HEK293 (cell line): ENCODE measurements at regions not wholly inside any gene's neighbourhood (a gene's known extent, or its start where the extent isn't known, plus 50 kb on each side); places are given as distances from the start of the nearest gene placed in this dataset.

Experiments used
- BCL11B ChIP-seq: fragments of 450-650 bp; formaldehyde crosslinking; IDR thresholded peaks from 2 replicates; pipeline ENCODE4 v1.5.1; 2016; ENCODE audit warnings: low read depth, missing biosample characterization, missing genetic modification characterization
- YY2 ChIP-seq: fragments of 450-650 bp; formaldehyde crosslinking; IDR thresholded peaks from 2 replicates; pipeline ENCODE4 v1.5.1; 2016; ENCODE audit warnings: missing biosample characterization, missing genetic modification characterization
- ZBTB1 ChIP-seq: fragments of 450-650 bp; formaldehyde crosslinking; IDR thresholded peaks from 2 replicates; pipeline ENCODE4 v1.5.1; 2016; ENCODE audit warnings: missing biosample characterization, missing genetic modification characterization
- ZNF239 ChIP-seq: fragments of 450-650 bp; formaldehyde crosslinking; IDR thresholded peaks from 2 replicates; pipeline ENCODE4 v1.5.1; 2016; ENCODE audit warnings: missing biosample characterization, missing genetic modification characterization
- ZNF274 ChIP-seq, 2 experiments: fragments of 200-500 bp in 1 of 2; fragments of 450-650 bp in 1 of 2; sonication (Bioruptor generic) in 1 of 2; formaldehyde crosslinking in 1 of 2; IDR thresholded peaks; 2 replicates each; pipeline versions ENCODE4 v1.5.1 to v1.6.1; 2014 to 2016; ENCODE audit warnings: borderline replicate concordance in 1 of 2, inconsistent platforms in 1 of 2, low read length in 1 of 2, missing biosample characterization in 1 of 2, missing genetic modification characterization in 1 of 2
- ZNF311 ChIP-seq: fragments of 450-650 bp; formaldehyde crosslinking; IDR thresholded peaks from 2 replicates; pipeline ENCODE4 v1.5.1; 2017; ENCODE audit warnings: missing biosample characterization, missing genetic modification characterization, borderline replicate concordance
- ZNF423 ChIP-seq: fragments of 450-650 bp; formaldehyde crosslinking; IDR thresholded peaks from 2 replicates; pipeline ENCODE4 v1.5.1; 2016; ENCODE audit warnings: missing biosample characterization, missing genetic modification characterization
- ZNF501 ChIP-seq: fragments of 450-650 bp; formaldehyde crosslinking; IDR thresholded peaks from 2 replicates; pipeline ENCODE4 v1.5.1; 2016; ENCODE audit warnings: missing biosample characterization, missing genetic modification characterization
- ZNF544 ChIP-seq: fragments of 450-650 bp; formaldehyde crosslinking; IDR thresholded peaks from 2 replicates; pipeline ENCODE4 v1.5.0; 2017; ENCODE audit warnings: missing biosample characterization, missing genetic modification characterization
- ZNF629 ChIP-seq: fragments of 450-650 bp; formaldehyde crosslinking; IDR thresholded peaks from 2 replicates; pipeline ENCODE4 v1.5.1; 2017; ENCODE audit warnings: missing biosample characterization, missing genetic modification characterization
- TF ChIP-seq, protein P1 (sequence below): fragments of 450-650 bp; formaldehyde crosslinking; IDR thresholded peaks from 2 replicates; pipeline ENCODE4; 2016; ENCODE audit warnings: missing biosample characterization, missing genetic modification characterization
- TF ChIP-seq, protein P2 (sequence below): fragments of 450-650 bp; formaldehyde crosslinking; IDR thresholded peaks from 2 replicates; pipeline ENCODE4 v1.5.1; 2016; ENCODE audit warnings: missing biosample characterization, missing genetic modification characterization
- TF ChIP-seq, protein P3 (sequence below): fragments of 450-650 bp; formaldehyde crosslinking; IDR thresholded peaks from 2 replicates; pipeline ENCODE4 v1.5.1; 2016; ENCODE audit warnings: missing biosample characterization, missing genetic modification characterization

DNA sequence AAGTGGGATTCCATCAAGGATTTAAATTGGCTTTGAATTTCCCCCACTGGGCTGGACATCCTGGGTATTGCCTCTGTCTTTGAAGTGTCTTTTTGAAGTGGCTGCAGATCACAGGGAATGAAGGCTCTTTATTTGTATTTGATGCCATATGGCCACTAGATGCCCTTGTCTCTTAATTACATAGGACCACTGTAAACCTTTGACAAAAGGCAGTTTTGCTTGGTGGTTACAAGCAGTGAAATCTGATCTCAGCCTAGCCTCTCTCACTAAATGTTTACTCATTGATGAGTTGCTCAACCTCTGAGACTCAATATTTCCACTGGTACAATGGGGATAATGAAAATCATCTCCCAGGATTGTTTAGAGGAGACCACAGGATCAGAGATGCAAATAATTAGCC is 102.2 kb downstream of the INSIG2 start:
- TF ChIP-seq, protein P1, sequence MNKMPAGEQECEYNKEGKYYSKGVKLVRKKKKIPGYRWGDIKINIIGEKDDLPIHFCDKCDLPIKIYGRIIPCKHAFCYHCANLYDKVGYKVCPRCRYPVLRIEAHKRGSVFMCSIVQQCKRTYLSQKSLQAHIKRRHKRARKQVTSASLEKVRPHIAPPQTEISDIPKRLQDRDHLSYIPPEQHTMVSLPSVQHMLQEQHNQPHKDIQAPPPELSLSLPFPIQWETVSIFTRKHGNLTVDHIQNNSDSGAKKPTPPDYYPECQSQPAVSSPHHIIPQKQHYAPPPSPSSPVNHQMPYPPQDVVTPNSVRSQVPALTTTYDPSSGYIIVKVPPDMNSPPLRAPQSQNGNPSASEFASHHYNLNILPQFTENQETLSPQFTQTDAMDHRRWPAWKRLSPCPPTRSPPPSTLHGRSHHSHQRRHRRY (tag by site-specific recombination): no peak
- TF ChIP-seq, protein P2, sequence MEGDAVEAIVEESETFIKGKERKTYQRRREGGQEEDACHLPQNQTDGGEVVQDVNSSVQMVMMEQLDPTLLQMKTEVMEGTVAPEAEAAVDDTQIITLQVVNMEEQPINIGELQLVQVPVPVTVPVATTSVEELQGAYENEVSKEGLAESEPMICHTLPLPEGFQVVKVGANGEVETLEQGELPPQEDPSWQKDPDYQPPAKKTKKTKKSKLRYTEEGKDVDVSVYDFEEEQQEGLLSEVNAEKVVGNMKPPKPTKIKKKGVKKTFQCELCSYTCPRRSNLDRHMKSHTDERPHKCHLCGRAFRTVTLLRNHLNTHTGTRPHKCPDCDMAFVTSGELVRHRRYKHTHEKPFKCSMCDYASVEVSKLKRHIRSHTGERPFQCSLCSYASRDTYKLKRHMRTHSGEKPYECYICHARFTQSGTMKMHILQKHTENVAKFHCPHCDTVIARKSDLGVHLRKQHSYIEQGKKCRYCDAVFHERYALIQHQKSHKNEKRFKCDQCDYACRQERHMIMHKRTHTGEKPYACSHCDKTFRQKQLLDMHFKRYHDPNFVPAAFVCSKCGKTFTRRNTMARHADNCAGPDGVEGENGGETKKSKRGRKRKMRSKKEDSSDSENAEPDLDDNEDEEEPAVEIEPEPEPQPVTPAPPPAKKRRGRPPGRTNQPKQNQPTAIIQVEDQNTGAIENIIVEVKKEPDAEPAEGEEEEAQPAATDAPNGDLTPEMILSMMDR: no peak
- TF ChIP-seq ZBTB1 (tag by site-specific recombination) (no peak), ZNF501 (tag by site-specific recombination) (no peak), ZNF311 (tag by site-specific recombination) (no peak), ZNF239 (no peak), YY2 (no peak), BCL11B (no peak), ZNF274 (IDR thresholded peaks at IDR 0.05; ENCODE audit: low read length) (no peak), ZNF274 (tag by site-specific recombination; IDR thresholded peaks at IDR 0.05; ENCODE audit: borderline replicate concordance) (no peak), ZNF629 (tag by site-specific recombination) (no peak), ZNF423 (tag by site-specific recombination) (no peak), ZNF544 (tag by site-specific recombination) (no peak)
- TF ChIP-seq, protein P3, sequence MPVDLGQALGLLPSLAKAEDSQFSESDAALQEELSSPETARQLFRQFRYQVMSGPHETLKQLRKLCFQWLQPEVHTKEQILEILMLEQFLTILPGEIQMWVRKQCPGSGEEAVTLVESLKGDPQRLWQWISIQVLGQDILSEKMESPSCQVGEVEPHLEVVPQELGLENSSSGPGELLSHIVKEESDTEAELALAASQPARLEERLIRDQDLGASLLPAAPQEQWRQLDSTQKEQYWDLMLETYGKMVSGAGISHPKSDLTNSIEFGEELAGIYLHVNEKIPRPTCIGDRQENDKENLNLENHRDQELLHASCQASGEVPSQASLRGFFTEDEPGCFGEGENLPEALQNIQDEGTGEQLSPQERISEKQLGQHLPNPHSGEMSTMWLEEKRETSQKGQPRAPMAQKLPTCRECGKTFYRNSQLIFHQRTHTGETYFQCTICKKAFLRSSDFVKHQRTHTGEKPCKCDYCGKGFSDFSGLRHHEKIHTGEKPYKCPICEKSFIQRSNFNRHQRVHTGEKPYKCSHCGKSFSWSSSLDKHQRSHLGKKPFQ (tag by site-specific recombination): no peak
